A673 (cell line): ENCODE measurements at regions not wholly inside any gene's neighbourhood (a gene's known extent, or its start where the extent isn't known, plus 50 kb on each side); places are given as distances from the start of the nearest gene placed in this dataset.

Experiments
- BruUV-seq: library from RNA; stranded (reverse); fragments of 400-500 nt; replicated peaks from 2 replicates; lab custom pipeline; 2021; lab: Mats Ljungman, UMichigan
- CTCF ChIA-PET: fragments of 300-600 bp; sonication (Branson Sonifier 250); formaldehyde crosslinking; loops from one replicate; lab custom pipeline; 2022; ENCODE audit warnings: antibody characterized with exemption; lab: Charles Lee
- POLR2A ChIA-PET: fragments of 300-600 bp; sonication (Branson Sonifier 250); formaldehyde crosslinking; loops from one replicate; lab custom pipeline; 2022; ENCODE audit warnings: antibody characterized with exemption; ENCODE audit not compliant: low non-redundant PET; lab: Charles Lee
- DNase-seq: peaks from one replicate; pipeline ENCODE4 v3.0.0-alpha.2; 2015; ENCODE audit warnings: low spot score
- H3K27ac ChIP-seq: fragments of 200-600 bp; sonication (generic); 2 replicates; pipeline ENCODE4 v1.5.1; 2016; ENCODE audit warnings: mixed run types, low read depth, mild to moderate bottlenecking, mixed read lengths, antibody characterized with exemption, low read length; ENCODE audit not compliant: poor library complexity, severe bottlenecking
- H3K27me3 ChIP-seq: fragments of 200-600 bp; sonication (generic); replicated peaks from 2 replicates; pipeline ENCODE4 v1.6.1; 2017; ENCODE audit warnings: mixed run types, low read depth, mild to moderate bottlenecking, mixed read lengths, antibody characterized with exemption, low read length; ENCODE audit not compliant: insufficient read depth, poor library complexity
- H3K36me3 ChIP-seq: fragments of 200-600 bp; sonication (generic); 2 replicates; pipeline ENCODE4 v1.6.1; 2016; ENCODE audit warnings: mixed run types, mild to moderate bottlenecking, mixed read lengths, antibody characterized with exemption, low read length; ENCODE audit not compliant: insufficient read depth, poor library complexity, severe bottlenecking
- H3K4me1 ChIP-seq: fragments of 200-600 bp; sonication (generic); 2 replicates; pipeline ENCODE4 v1.6.1; 2017; ENCODE audit warnings: mixed run types, mild to moderate bottlenecking, mixed read lengths, antibody characterized with exemption, low read length; ENCODE audit not compliant: insufficient read depth, poor library complexity, severe bottlenecking
- H3K4me3 ChIP-seq: fragments of 200-600 bp; sonication (generic); 2 replicates; pipeline ENCODE4 v1.5.1; 2016; ENCODE audit warnings: low read depth, mixed run types, mild to moderate bottlenecking, mixed read lengths, low read length; ENCODE audit not compliant: poor library complexity, severe bottlenecking
- H3K9me3 ChIP-seq: fragments of 200-600 bp; sonication (generic); 2 replicates; pipeline ENCODE4 v1.6.1; 2016; ENCODE audit warnings: mixed run types, low read depth, mild to moderate bottlenecking, mixed read lengths, antibody characterized with exemption, low read length; ENCODE audit not compliant: poor library complexity, severe bottlenecking
- CTCF ChIP-seq: fragments of 300-800, 200-600 bp; sonication (generic); conservative IDR thresholded peaks from 2 replicates; pipeline ENCODE4 v1.5.1; 2017; ENCODE audit warnings: low read depth, mild to moderate bottlenecking, antibody characterized with exemption, low read length, moderate library complexity, mixed read lengths
- EZH2 ChIP-seq: fragments of 200-600 bp; sonication (generic); IDR thresholded peaks from 2 replicates; pipeline ENCODE4 v1.6.1; 2017; ENCODE audit warnings: borderline replicate concordance, low read depth, mild to moderate bottlenecking, mixed read lengths, antibody characterized with exemption, low read length; ENCODE audit not compliant: poor library complexity, severe bottlenecking
- intact Hi-C: fragments of 100-400 bp; cut with micrococcal nuclease; formaldehyde crosslinking; loops from one replicate; pipeline ENCODE4 v1.10.0; 2022; ENCODE audit not compliant: unreplicated experiment

GRCh38 chr3:154979331-154979730, 100.8 kb upstream of the MME start:
- intact Hi-C loops = no loop called here
- TF ChIP-seq CTCF (no peak), EZH2 (no peak)

GRCh38 chr3:154977666-154978065, 102.5 kb upstream of the MME start:
- Histone ChIP-seq H3K9me3 (no peaks in the 10 kb centered on the region), H3K27ac (no peak overlapping the region), H3K36me3 (no peaks in the 10 kb centered on the region), H3K4me1 (no peaks in the 10 kb centered on the region), H3K27me3 (no peaks in the 10 kb centered on the region), H3K4me3 (no peak overlapping the region)
- no peak for TF ChIP-seq EZH2
- no peak for TF ChIP-seq CTCF
- no peak for DNase-seq
- ChIA-PET POLR2A (no interaction called here), CTCF (no interaction called here)
- BruUV-seq = no TSS peak
- intact Hi-C loops = no loop called here

More at GRCh38 chr3:154979331-154979730, 100.8 kb upstream of the MME start:
- no peaks in the 10 kb centered on the region for H3K27me3 ChIP-seq
- BruUV-seq = no TSS peak
- no peak overlapping the region for H3K4me3 ChIP-seq
- no peaks in the 10 kb centered on the region for H3K9me3 ChIP-seq
- CTCF ChIA-PET = no interaction called here
- POLR2A ChIA-PET = interaction anchor here (0.6 kb wide), 1 partner anchor 362 kb away, joined by 4 read pairs; no protein-coding TSS in a partner anchor
- H3K36me3 ChIP-seq = no peaks in the 10 kb centered on the region
- no peaks in the 10 kb centered on the region for H3K4me1 ChIP-seq
- no peak overlapping the region for H3K27ac ChIP-seq
- no peak for DNase-seq

- CTCF ChIA-PET = no interaction called here
- Histone ChIP-seq H3K4me1 (no peaks in the 10 kb centered on the region), H3K27me3 (no peaks in the 10 kb centered on the region), H3K4me3 (no peak overlapping the region), H3K9me3 (no peaks in the 10 kb centered on the region), H3K36me3 (no peaks in the 10 kb centered on the region), H3K27ac (no peak overlapping the region)
- no TSS peak for BruUV-seq
- intact Hi-C loops = no loop called here
- POLR2A ChIA-PET = interaction anchor here (0.6 kb wide), 1 partner anchor 42 kb away, joined by 3 read pairs; no protein-coding TSS in a partner anchor
- TF ChIP-seq CTCF (no peak), EZH2 (no peak)
- no peak for DNase-seq
These were observed 103.8 kb upstream of the MME start for GRCh38 chr3:154976072-154976983.
